H1 (cell line): ENCODE measurements at regions not wholly inside any gene's neighbourhood (a gene's known extent, or its start where the extent isn't known, plus 50 kb on each side); places are given as distances from the start of the nearest gene placed in this dataset.

Source experiments
- CTCF ChIA-PET: fragments of 300-600 bp; sonication (Branson Sonifier 250); formaldehyde crosslinking; loops from one replicate; lab custom pipeline; 2021; ENCODE audit not compliant: partially characterized antibody; lab: Charles Lee
- POLR2A ChIA-PET: fragments of 300-600 bp; sonication (Branson Sonifier 250); formaldehyde crosslinking; loops from one replicate; lab custom pipeline; 2021; ENCODE audit warnings: inconsistent platforms; ENCODE audit not compliant: partially characterized antibody; lab: Charles Lee
- DNase-seq, 2 experiments: peaks; one replicate each; pipeline versions ENCODE4 v3.0.0 to v3.0.0-alpha.2; 2010 to 2022; ENCODE audit warnings: low spot score in 2 of 2, low read depth in 1 of 2, mixed read lengths in 1 of 2
- FAIRE-seq: peaks from 2 replicates; lab custom pipeline; 2011; peaks lifted over from hg19 to GRCh38; lab: Jason Lieb, UNC
- H2AFZ ChIP-seq: 2 replicates; pipeline ENCODE4 v1.8.1; 2012; ENCODE audit warnings: low read length, inconsistent platforms
- H2AK5ac ChIP-seq: 2 replicates; pipeline ENCODE4 v1.6.1; 2013; ENCODE audit warnings: low read depth, low read length
- H2BK120ac ChIP-seq: replicated peaks from 2 replicates; pipeline ENCODE3; 2013; ENCODE audit warnings: low read depth, low read length, inconsistent platforms
- H2BK12ac ChIP-seq: 2 replicates; pipeline ENCODE4 v1.6.1; 2013; ENCODE audit warnings: low read depth, low read length
- H2BK15ac ChIP-seq: 2 replicates; pipeline ENCODE4 v1.6.1; 2013; ENCODE audit warnings: low read length
- H2BK20ac ChIP-seq: 2 replicates; pipeline ENCODE4 v1.6.1; 2013; ENCODE audit warnings: low read length
- H2BK5ac ChIP-seq: 2 replicates; pipeline ENCODE4 v1.6.1; 2013; ENCODE audit warnings: low read depth, low read length
- H3K14ac ChIP-seq: 2 replicates; pipeline ENCODE4 v1.6.1; 2013; ENCODE audit warnings: inconsistent platforms; ENCODE audit not compliant: insufficient read length
- H3K18ac ChIP-seq: 2 replicates; pipeline ENCODE4 v1.6.1; 2013; ENCODE audit warnings: low read length; ENCODE audit errors: extremely low read depth
- H3K23ac ChIP-seq: 2 replicates; pipeline ENCODE4 v1.6.1; 2013; ENCODE audit warnings: inconsistent platforms; ENCODE audit not compliant: insufficient read length
- H3K23me2 ChIP-seq: 2 replicates; pipeline ENCODE4 v1.6.1; 2013; ENCODE audit warnings: low read depth, low read length
- H3K27ac ChIP-seq: 2 replicates; pipeline ENCODE4 v1.6.1; 2011; ENCODE audit warnings: low read depth, low read length, inconsistent platforms
- H3K27me3 ChIP-seq, 4 experiments: replicated peaks in 1 of 4; 1 replicate in 1 of 4; 2 replicates in 3 of 4; pipeline versions ENCODE4 v1.6.1 to v1.8.1; 2011 to 2013; ENCODE audit warnings: low read length in 3 of 4, mild to moderate bottlenecking in 3 of 4, inconsistent platforms in 2 of 4, mixed read lengths in 2 of 4, moderate library complexity in 1 of 4; ENCODE audit not compliant: control insufficient read depth in 3 of 4, insufficient read depth in 3 of 4; ENCODE audit errors: extremely low read depth in 1 of 4
- H3K36me3 ChIP-seq, 4 experiments: 2 replicates each; pipeline versions ENCODE4 v1.6.1 to v1.8.1; 2011 to 2013; ENCODE audit warnings: mild to moderate bottlenecking in 4 of 4, low read length in 3 of 4, moderate library complexity in 2 of 4, control low read depth in 1 of 4, inconsistent platforms in 1 of 4; ENCODE audit not compliant: insufficient read depth in 4 of 4, control insufficient read depth in 2 of 4
- H3K4ac ChIP-seq: replicated peaks from 2 replicates; pipeline ENCODE3; 2013; ENCODE audit warnings: low read length, low read depth, mixed read lengths, inconsistent platforms; ENCODE audit not compliant: insufficient read length
- H3K4me1 ChIP-seq, 4 experiments: replicated peaks in 1 of 4; 1 replicate in 1 of 4; 2 replicates in 3 of 4; pipeline versions ENCODE4 v1.6.1 to v1.8.1; 2011 to 2013; ENCODE audit warnings: low read length in 3 of 4, inconsistent platforms in 2 of 4, mixed read lengths in 1 of 4; ENCODE audit not compliant: insufficient read depth in 4 of 4, control insufficient read depth in 3 of 4
- H3K4me2 ChIP-seq, 2 experiments: 2 replicates each; pipeline versions ENCODE4 v1.6.1 to v1.8.1; 2011 to 2013; ENCODE audit warnings: low read depth in 2 of 2, low read length in 2 of 2, control low read depth in 1 of 2, inconsistent platforms in 1 of 2, mild to moderate bottlenecking in 1 of 2; ENCODE audit not compliant: insufficient read depth in 1 of 2
- H3K4me3 ChIP-seq, 4 experiments: fragments of 200-600, 300-600 bp in 1 of 4; sonication (generic), shearing (Covaris generic), sonication (Bioruptor Twin) in 1 of 4; 2 replicates each; pipeline versions ENCODE4 v1.5.1 to v1.8.1; 2011 to 2016; ENCODE audit warnings: low read length in 4 of 4, low read depth in 3 of 4, control low read depth in 2 of 4, inconsistent platforms in 2 of 4, mild to moderate bottlenecking in 2 of 4, mixed read lengths in 1 of 4, moderate library complexity in 1 of 4; ENCODE audit not compliant: insufficient read depth in 2 of 4; ENCODE audit errors: extremely low read depth in 1 of 4
- H3K56ac ChIP-seq: replicated peaks from 2 replicates; pipeline ENCODE3; 2013; ENCODE audit warnings: low read depth, mild to moderate bottlenecking, mixed read lengths, low read length, inconsistent platforms; ENCODE audit not compliant: insufficient read length
- H3K79me1 ChIP-seq: 2 replicates; pipeline ENCODE4 v1.6.1; 2013; ENCODE audit warnings: low read depth, low read length, control low read depth
- H3K79me2 ChIP-seq, 2 experiments: 2 replicates each; pipeline versions ENCODE4 v1.6.1 to v1.8.1; 2012 to 2013; ENCODE audit warnings: low read length in 2 of 2, mild to moderate bottlenecking in 2 of 2, inconsistent platforms in 1 of 2; ENCODE audit not compliant: insufficient read depth in 2 of 2, control insufficient read depth in 1 of 2
- H3K9ac ChIP-seq, 4 experiments: replicated peaks in 1 of 4; 1 replicate in 1 of 4; 2 replicates in 3 of 4; pipeline versions ENCODE4 v1.6.1 to v1.8.1; 2011 to 2013; ENCODE audit warnings: low read depth in 3 of 4, low read length in 3 of 4, control low read depth in 2 of 4, mild to moderate bottlenecking in 2 of 4, moderate library complexity in 2 of 4, inconsistent platforms in 1 of 4; ENCODE audit errors: extremely low read depth in 1 of 4
- H3K9me3 ChIP-seq, 2 experiments: 2 replicates each; pipeline versions ENCODE4 v1.6.1 to v1.8.1; 2012 to 2013; ENCODE audit warnings: mild to moderate bottlenecking in 2 of 2, moderate library complexity in 2 of 2, control low read depth in 1 of 2, inconsistent platforms in 1 of 2, low read depth in 1 of 2, low read length in 1 of 2, mixed read lengths in 1 of 2; ENCODE audit not compliant: insufficient read depth in 2 of 2
- H4K20me1 ChIP-seq, 2 experiments: replicated peaks in 1 of 2; 2 replicates each; pipeline versions ENCODE3 to v1.8.1; 2011 to 2013; ENCODE audit warnings: inconsistent platforms in 2 of 2, low read length in 2 of 2, mild to moderate bottlenecking in 1 of 2; ENCODE audit not compliant: insufficient read depth in 2 of 2, control insufficient read depth in 1 of 2
- H4K5ac ChIP-seq: 2 replicates; pipeline ENCODE4 v1.6.1; 2013; ENCODE audit warnings: low read length, low read depth, mixed read lengths, inconsistent platforms; ENCODE audit not compliant: insufficient read length
- H4K8ac ChIP-seq: 2 replicates; pipeline ENCODE4 v1.8.0; 2013; ENCODE audit warnings: mild to moderate bottlenecking, moderate library complexity, low read length, inconsistent platforms; ENCODE audit not compliant: insufficient read depth; ENCODE audit errors: extremely low read depth
- H4K91ac ChIP-seq: replicated peaks from 2 replicates; pipeline ENCODE3; 2013; ENCODE audit warnings: low read length, mixed read lengths, inconsistent platforms; ENCODE audit not compliant: insufficient read length
- ATF2 ChIP-seq: IDR thresholded peaks from 2 replicates; pipeline ENCODE4 v1.6.1; 2012; ENCODE audit warnings: low read length, inconsistent platforms
- CEBPB ChIP-seq: IDR thresholded peaks from 2 replicates; pipeline ENCODE4 v1.6.1; 2012; ENCODE audit warnings: low read depth, low read length
- CHD2 ChIP-seq: IDR thresholded peaks from 2 replicates; pipeline ENCODE4 v1.6.1; 2012; ENCODE audit warnings: low read length, improper control_type of control experiment
- HDAC6 ChIP-seq: IDR thresholded peaks from one replicate; pipeline ENCODE4 v1.7.1; 2012; ENCODE audit warnings: low read depth, mild to moderate bottlenecking, inconsistent platforms, low read length, moderate library complexity
- MAFK ChIP-seq: IDR thresholded peaks from 2 replicates; pipeline ENCODE4 v1.6.1; 2012; ENCODE audit warnings: low read depth, mild to moderate bottlenecking, improper control_type of control experiment, low read length
- POU5F1 ChIP-seq: IDR thresholded peaks from 2 replicates; pipeline ENCODE4 v1.6.1; 2011; ENCODE audit warnings: low read depth, mild to moderate bottlenecking, low read length, moderate library complexity
- WGBS, 2 experiments: shearing (Covaris generic) in 1 of 2; methylation state at CpG; one replicate each; pipeline versions ENCODE4 v1.1.6 to v1.1.7; 2013 to 2015; ENCODE audit warnings: low lambda C conversion rate in 2 of 2, mixed read lengths in 2 of 2, inconsistent platforms in 1 of 2, low coverage in 1 of 2, missing lambda C conversion rate in 1 of 2; ENCODE audit not compliant: insufficient replicate concordance in 2 of 2, insufficient coverage in 1 of 2, insufficient read length in 1 of 2; ENCODE audit errors: extremely low coverage in 1 of 2, missing lambda C conversion rate in 1 of 2; 5-methylcytosine and 5-hydroxymethylcytosine counted together

- 92% methylated on average over 9 of the region's 9 CpGs; no CpG with 5 or more reads in 1 of the 2 experiments for WGBS, 2 experiments
- Histone ChIP-seq H3K4me1 (peaks cover 0 to 3% (median 1%) of the 10 kb centered on the region in 4 experiments; a peak in 2 of 7 replicates), H4K91ac (no peak overlapping the region)
Measured at GRCh38 chr9:108708448-108708847, 147.3 kb downstream of the ACTL7B start.

More at GRCh38 chr9:108708448-108708847, 147.3 kb downstream of the ACTL7B start:
- Histone ChIP-seq H2BK120ac (no peak overlapping the region), H2AK5ac (no peak overlapping the region), H2BK12ac (no peak overlapping the region), H3K27me3 (no peaks in the 10 kb centered on the region; a peak in 1 of 7 replicates), H2AFZ (no peak overlapping the region), H2BK5ac (no peak overlapping the region), H3K79me2 (no peaks in the 10 kb centered on the region), H4K20me1 (no peaks in the 10 kb centered on the region), H4K8ac (no peak overlapping the region), H3K79me1 (no peaks in the 10 kb centered on the region), H3K27ac (no peak overlapping the region), H2BK15ac (no peak overlapping the region), H3K14ac (no peak overlapping the region), H3K36me3 (no peaks in the 10 kb centered on the region; a peak in 1 of 8 replicates), H3K4me2 (no peak overlapping the region), H3K23me2 (no peaks in the 10 kb centered on the region), H2BK20ac (no peak overlapping the region), H4K5ac (no peak overlapping the region), H3K18ac (no peak overlapping the region), H3K4me3 (no peak overlapping the region), H3K9ac (no peak overlapping the region), H3K9me3 (no peaks in the 10 kb centered on the region), H3K56ac (no peak overlapping the region), H3K23ac (no peak overlapping the region), H3K4ac (no peak overlapping the region)
- TF ChIP-seq MAFK (no peak), ATF2 (no peak), HDAC6 (no peak), CHD2 (no peak), POU5F1 (no peak), CEBPB (no peak)
- no peak for DNase-seq
- ChIA-PET CTCF (interaction anchor here (1.5 kb wide), 1 partner anchor 38 kb away, joined by 3 read pairs; no protein-coding TSS in a partner anchor), POLR2A (interaction anchor here (0.5 kb wide), 1 partner anchor 36 kb away, joined by 3 read pairs; no protein-coding TSS in a partner anchor)
- no peak for FAIRE-seq
